Fibroblast of gingiva (primary cell): ENCODE measurements at regions not wholly inside any gene's neighbourhood (a gene's known extent, or its start where the extent isn't known, plus 50 kb on each side); places are given as distances from the start of the nearest gene placed in this dataset.

Experiments used
- DNase-seq: peaks from one replicate; pipeline ENCODE4 v3.0.0-alpha.2; 2011; ENCODE audit warnings: low read depth

DNA sequence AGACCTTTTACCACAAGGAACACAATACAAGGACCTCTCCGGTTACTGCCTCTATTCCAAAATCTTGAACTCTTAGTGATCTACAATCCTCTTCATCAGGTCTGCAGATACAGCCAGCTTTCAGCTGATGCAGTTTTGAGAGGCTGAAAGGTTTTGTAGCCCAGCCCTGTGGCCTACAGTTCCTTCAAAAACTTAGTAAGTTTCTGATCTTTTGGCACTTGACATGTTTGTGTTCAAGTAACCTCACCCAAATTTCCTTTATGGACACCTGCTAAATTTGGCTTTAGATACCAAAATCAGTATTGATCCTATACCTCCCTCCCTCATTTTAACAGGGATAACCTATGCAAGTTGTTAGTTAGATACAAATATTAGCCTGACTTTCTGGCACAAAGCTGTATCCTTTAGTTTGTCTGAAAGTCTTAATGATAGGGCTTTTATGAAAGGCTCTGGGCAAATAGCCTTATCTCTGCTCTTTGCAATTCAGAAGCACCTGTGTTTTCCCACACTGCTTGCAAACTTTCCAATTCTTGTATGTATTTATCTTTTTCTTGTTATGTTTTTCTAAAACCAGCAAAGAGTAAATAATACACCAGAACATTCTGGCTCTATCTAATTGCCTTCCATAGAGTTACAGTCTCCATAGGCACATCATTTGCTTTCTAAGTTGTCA, 650.5 kb upstream of the KLHL29 start:
- no peak for DNase-seq

DNA sequence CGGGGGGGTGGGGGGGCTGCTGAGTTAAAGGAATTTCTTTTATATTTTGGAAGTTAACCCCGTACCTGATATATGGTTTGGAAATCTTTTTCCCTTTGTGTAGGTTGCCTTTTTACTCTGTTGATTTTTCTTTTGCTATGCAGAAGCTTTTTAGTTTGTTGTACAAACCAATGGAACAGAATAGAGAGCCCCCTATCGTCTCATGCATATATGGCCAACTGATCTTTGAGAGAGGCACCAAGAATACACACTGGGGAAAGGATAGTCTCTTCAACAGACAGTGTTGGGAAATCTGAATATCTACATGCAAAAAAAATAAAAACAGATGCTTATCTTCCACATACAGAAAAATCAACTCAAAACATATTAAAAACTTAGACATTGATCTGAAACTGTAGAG, 647.8 kb upstream of the KLHL29 start:
- DNase-seq: no peak

DNA sequence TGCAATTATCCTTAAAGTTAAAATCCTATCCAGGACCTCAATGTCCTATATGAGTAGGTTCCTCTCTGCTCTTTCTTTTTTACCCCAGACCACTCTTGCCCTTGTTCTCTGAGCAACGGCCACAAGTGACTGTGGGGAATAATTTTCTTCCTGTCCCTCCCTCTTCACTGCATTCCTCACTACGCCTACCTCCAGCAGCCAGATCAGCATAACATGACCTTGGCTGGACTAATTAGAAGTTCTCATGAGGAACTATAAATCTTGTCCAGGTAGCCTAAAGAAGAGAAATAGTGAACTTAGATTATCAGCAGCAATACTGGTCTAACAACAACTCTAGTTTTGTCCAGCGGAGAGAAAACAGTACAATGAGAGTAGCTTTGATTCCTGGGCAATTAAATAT, 643.8 kb upstream of the KLHL29 start:
- no peak for DNase-seq

DNA sequence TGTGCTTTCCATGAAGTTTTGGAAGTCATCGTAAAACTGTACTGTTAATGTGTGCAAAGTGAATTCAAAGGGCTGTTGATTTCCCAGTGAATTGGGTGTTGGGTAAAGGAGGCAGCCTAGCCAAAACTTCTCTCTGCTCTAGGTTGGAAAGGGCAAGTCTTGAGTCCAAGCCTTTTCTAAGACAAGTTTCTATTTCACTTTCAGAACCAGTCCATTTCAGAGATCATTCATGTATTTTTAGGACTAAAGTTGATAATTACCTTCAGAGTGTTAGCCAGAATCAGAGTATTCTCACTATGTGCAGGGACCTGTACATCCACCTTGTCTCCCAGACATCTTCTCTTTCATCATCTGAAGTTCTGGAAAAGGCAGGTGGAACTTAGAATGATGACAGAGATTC, 636.1 kb upstream of the KLHL29 start:
- DNase-seq: no peak

DNA sequence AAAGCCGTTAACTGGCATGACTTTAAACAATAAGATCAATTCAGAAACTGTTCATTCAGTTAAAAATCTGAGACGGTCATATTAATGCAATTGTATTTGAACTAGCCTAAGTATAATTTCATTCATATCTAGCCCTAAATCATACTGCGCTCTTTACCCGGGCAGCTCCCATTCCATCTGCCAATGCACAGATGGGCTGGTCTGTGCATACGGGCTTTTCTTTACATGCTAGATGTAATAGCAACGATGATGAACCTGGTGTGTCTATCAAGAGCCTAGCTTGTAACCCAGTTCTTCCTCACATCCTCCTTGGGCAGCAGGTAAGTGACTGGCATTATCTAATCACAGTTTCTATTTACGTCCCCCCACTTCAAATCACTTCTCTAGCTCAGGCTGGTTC, 631.5 kb upstream of the KLHL29 start:
- no peak for DNase-seq

DNA sequence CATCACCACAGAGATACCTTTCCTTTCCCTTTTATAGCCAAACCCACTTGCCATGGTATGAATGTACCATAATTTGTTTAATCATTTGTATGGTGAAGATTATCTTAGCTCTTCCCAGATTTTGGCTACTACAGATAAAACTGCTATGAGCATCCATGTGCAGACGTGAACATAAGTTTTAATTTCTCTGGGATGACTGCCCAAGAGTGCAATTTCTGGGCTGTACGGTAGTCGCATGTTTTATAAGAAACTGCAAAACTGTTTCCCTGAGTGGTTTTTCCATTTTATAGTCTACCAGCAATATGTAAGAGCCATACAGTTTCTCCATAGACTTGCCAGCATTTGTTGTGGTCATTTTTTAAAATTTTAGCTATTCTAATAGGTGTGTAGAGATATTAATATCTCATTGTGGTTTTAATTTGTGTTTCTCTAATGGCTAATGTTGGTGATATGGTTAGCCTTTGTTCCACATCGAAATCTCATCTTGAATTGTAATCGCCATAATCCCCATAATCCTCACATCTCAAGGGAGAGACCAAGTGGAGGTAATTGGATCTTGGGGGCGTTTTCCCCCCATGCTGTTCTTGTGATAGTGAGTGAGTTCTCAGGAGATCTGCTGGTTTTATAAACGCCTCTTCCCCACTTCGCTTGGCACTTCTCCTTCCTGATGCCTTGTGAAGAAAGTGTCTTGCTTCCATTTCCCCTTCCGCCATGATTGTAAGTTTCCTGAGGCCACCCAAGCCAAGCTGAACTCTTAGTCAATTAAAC, 628.5 kb upstream of the KLHL29 start:
- no peak for DNase-seq

DNA sequence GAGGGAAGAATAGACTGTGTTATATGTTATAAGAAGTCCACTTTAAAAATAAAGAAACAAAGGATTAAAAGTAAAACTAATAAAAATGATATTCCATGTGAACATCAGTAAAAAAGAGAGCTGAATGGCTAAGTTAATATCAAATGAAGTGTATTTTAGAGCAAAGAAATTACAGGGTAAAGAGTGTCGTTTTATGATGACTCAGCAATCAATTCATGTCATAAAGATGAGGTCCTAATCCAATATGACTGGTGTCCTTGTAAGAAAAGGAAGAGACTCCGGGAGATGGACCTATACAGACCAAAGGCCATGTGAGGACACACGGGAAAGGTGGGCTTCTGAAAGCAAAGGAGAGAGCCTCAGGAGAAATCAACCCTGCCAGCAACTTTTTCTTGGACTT, 615.5 kb upstream of the KLHL29 start:
- no peak for DNase-seq

DNA sequence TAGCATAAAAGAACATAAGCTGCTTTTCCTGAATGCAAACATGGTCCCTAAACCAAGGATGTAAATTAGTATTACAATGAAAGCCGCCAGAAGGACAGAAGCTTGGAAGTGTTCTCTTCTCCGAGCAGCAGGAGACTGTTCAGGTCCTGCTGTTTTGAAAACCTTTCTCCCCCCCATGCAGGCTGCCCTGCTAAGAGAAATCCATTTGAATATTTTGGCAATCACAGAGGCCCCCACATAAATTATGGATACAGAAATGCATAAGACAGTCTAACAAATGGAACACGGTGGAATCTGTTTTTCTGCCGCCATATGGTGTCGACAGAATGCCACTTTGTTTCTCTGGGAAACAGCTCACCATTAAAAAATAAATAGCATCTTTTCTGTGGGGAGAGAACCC, 600.4 kb upstream of the KLHL29 start:
- DNase-seq: no peak

DNA sequence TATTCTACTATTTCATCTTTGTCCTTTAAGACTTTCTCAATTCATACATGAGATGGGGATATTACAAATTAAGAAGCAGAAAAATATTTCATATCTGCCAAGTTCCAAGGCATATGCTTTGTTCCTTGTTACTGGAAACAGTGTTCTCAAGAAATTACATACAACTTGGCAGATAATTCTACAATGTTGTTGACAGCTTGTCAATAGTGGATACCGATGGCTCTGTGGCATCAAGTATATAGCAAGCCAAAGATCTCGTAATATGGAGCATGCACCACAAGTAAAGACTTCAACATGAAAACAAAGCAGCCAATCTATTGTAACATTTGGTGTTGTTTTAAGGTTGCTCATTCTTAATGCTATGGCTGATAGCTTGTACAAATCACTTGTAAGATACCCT, 598.2 kb upstream of the KLHL29 start:
- DNase-seq: no peak

DNA sequence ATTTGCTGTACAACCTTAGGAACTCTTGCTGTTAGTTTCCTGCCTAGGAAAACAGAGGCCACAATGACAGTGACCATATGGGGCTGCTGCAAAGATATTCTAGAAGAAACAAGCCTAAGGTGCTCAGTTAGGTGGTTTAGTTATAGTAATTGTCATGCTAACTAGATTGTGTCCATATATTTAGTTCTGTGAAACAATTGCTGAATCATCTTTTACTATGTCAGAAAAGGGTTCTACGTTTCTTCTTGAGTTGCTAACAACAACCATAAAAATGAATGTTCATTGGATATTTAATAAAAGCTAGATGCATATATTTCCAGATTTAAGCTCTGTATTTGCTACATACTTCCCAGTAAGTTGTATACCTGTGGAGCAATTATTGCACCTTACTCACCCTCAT, 597.2 kb upstream of the KLHL29 start:
- no peak for DNase-seq

DNA sequence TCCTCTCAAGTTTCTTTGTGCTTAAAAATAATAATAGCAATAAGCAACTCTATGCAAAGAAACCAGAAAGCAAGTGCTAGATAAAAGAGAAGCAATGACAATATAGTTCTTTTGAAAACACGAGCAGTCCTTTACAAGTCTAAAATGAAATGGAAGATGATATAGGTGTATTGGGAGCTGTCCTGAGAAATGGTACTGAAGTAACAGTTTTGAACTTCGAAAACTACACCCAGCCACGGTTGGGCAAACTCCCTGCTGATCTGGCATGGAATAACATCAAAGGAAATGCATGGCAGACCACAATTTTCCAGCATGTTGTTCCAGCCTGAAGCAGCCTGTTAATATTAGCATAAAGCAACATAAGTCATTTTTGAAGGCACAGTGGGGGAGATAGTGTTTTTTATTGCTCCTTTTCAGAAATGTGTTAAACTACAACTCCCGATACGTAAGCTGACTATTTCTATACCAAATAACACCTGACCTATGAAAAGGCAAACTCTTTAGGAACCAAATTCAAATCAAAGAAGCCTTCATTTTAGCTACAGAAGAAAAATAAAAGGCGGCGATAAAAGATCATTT, 596.1 kb upstream of the KLHL29 start:
- DNase-seq: no peak

DNA sequence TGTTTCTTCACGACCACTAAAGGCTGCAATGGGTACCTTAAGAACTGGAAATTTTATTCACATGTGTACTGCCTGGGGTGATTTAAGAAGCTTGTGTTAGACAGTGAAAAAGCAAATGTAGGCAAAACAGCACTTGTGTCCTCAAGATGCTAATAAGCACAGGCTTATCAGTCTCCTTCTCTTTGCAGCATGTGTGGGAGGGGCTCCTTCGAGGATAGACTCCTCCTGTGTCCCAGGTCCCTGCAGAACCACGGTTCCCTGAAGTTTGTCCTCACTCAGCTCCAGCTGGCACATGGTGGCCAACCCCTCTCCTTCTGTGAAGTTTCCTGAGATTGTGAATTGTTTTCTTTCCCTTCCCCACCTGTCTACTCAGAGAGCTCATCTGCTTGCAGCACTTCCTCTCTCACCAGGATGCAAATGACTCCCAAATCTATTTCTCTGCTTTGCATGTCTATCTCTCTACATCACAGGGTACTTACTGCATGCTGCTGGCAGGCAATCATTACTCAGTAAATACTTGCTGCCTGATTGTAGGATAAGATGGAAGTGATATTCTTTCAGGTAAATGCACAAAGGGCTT, 589.6 kb upstream of the KLHL29 start:
- no peak for DNase-seq

DNA sequence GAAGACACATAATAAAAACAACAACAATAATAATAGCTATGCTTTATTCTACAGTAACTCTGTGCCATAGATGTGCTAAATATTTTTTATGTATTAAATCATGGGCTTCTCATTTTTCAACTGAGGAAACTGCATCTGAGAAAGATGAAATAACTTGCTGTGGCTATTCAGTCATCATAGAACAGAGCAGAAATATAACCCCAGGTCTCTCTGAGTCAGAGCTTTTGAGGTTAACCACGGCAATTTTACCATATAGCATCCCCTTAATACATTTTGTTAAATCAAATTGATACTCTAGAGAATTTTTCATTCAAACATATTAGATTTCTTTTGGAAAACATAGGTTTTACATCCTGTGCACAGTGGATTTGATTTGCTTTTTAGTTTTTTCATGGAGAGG, 586.6 kb upstream of the KLHL29 start:
- DNase-seq: no peak

DNA sequence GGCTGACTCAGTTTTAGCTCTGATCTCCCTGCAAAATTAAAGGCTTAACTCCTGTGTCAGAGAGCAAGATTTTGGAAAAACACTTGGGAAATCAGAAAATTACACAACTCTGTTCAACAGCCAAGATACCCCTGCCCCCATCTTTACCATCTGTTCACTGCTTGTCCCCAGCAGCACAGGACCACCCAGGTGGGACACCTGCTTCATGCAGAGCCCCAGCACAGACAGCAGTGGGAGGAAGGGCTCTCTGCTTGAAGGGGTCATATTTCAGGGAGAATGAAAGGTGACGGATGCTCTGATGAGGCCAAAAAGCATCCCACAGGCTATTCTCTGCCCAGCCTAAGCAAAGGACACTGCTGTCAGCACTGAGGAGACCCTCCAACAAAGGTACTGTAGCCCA, 584.6 kb upstream of the KLHL29 start:
- no peak for DNase-seq

DNA sequence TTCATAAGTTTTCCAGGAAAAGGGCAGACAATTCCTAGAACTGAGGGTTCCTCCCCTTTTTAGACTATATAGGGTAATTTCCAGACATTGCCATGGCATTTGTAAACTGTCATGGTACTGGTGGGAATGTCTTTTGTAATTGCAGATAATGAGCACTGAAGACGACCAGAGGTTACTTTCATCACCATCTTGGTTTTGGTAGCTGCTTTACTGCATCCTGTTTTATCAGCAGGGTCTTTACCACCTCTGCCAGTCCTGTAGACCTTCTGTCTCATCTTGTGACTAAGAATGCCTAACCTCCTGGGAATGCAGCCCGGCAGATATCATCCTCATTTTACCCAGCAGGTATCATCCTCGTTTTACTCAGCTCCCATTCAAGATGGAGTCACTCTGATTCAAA, 583.9 kb upstream of the KLHL29 start:
- no peak for DNase-seq

DNA sequence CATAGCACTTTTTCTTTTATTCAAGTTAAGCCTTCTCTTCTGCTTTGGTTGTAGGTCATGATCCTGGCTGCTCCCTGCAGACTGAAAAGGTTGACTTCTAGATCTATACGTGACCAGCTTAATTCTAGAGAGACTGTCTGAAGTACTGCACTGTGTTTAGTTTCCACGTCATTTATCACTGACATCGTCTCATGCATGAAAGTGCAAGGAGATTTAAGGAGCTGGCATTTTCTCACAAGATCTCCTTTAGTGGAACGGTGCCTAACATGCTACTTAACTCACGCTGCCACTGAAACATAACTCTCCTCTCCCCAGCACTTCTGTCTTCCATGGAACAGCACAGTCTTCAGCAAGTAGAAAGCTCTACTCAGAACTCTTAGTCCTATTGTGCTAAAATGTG, 583.0 kb upstream of the KLHL29 start:
- no peak for DNase-seq

DNA sequence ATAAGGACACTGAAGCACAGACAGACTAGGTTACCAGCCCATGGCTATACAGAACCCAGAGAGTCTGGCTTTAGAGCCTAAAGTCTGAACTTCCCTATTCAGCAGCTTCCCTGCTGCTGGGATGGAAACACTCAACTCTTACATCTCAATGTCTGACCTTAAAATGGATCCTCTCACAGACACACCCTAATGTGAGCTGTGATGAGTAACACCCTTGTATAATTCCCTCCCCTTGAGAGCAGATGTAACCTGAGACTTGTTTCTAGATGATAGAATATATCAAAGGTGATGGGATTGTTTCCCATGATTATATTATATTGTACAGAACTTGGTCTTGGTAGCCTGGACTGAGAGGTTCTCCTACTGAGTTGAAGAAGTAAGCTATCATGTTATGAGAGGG, 577.1 kb upstream of the KLHL29 start:
- DNase-seq: no peak

DNA sequence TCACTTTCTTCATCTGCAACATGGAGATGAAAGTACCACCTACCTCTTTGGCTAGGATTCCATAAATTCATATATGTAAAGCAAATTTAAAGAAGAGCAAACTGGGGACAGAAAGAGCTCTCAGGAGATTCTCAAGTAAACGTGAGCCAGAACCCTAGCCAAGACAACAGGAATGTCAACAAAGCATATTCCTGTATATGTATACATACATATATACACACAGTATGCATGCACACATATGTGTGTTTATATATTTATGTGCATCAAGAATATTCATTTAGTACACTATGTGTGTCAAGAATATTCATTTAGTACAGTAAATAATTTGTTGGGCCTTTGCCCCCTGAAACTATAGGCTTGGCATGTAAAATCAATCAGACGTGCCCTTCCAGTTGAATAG, 574.4 kb upstream of the KLHL29 start:
- DNase-seq: no peak

DNA sequence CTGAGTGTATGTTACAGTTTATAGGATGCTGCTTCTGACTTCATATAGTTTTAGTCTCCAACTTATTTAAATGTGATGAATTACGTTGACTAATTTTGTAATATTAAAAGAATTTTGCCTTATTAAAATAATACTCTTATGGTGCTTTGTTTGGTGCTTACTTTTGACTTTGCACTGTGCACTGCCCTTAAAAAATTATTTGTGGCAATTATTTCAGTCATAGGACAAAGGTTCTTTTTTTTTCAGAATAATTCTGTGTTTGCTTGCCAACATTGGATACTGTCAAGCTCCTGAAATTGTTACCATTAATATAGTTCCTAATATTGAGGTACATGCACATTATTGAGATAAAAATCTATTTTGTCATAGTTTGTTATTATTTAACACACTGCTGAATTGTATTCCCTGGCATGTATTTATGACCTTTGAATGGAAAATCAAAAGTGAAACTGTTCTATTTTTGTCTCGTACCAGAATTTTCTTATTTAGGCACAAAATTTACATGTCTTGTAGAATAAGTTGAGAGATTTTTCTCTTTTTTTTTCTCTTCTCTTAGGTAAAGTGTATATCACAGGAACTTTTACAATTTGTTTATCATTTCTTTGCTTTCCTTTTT, 572.8 kb upstream of the KLHL29 start:
- DNase-seq: no peak

DNA sequence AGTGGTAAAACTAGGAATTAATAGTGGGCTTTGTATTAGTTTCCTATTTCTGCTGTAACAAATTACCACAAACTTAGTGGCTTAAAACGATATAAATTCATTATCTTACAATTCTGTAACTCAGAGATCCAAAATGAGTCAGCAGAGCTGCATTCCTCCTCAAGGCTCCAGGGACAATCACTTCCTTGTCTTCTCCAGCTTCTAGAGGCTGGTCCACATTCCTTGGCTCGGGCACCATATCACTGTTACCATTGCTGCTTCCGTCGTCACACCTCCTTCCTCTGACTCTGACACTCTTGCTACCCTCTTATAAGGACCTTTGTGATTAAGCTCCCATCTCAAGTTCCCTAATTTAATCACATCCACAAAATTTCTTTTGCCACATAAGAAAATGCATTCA, 567.8 kb upstream of the KLHL29 start:
- DNase-seq: no peak

DNA sequence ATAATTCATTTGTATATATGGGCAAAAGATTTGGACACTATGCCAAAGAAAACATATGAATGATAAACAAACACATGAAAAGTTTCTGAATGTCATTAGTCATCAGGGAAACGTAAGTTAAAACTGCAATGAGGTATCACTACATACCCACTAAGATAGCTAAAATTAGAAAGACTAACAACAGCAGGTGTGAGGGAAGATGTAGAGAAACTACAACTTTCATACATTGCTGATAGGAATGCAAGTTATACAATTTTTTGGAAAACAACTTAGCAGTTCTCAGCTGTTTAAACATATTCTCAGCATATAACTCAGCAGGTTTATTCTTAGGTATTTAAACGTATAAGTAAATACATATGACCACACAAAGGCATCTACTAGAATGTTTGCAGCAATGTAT, 563.5 kb upstream of the KLHL29 start:
- DNase-seq: no peak

DNA sequence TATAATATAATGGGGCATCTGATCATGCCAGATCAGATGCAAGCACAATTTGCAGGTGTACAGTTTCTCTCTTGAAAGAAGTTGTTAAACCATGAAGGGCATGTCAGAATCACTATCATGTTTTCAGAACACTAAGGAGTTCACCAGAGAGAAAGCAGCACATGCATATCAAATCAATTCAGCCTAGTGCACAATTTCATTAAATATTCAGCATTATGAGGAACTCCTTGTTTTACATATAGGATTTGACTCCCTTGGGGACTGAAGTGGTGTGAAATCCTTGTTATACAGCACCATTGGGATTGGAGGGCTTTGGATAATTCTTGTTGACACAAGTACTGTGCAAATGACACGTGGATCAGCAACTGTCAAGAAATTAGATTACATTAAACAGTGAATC, 562.1 kb upstream of the KLHL29 start:
- no peak for DNase-seq

DNA sequence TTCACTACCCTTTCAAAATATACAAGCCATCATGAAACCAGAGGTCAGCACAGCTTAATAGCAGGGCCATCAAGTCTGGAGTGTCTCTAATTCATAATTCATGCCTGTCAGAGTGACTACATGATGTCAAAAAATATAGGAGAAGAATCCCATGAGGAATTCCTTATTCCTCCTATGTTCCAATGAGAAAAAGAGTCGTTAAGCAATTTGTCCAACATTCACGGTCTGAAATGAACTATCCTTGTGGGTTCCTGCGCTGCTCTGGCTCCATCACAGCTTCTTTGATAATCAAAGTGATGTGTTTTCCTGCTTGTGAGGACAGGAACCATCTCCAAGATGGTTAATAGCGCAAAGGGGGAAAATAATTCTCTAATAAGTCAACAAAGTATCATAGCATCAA, 560.4 kb upstream of the KLHL29 start:
- no peak for DNase-seq
